ENCODE measurements at regions not wholly inside any gene's neighbourhood (a gene's known extent, or its start where the extent isn't known, plus 50 kb on each side); places are given as distances from the start of the nearest gene placed in this dataset.

DNA sequence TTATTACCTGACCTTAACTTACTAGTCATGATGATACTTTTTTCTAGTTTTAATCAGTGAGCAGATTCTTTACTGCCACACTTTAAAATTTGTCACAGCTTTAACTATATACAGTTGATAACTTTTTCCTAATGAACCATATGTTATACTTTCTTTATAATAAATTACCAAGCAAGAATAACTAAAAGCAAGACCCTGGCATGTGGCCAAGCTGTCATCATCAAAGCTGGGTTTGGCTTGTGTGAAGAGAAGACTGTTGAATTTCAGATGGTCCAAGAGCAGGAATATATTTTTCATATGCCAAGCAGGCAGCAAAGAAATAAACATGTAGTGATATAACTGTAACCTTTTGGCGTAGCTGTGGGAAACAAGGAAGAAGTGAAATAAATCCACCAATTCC, 93.5 kb downstream of the PUS7L start:
- no peak for DNase-seq (ENCODE audit: low read depth)

- DNase-seq (ENCODE audit: low read depth) = no peak
Observed at GRCh38 chr12:43662736-43663135, 95.9 kb downstream of the PUS7L start.

DNA sequence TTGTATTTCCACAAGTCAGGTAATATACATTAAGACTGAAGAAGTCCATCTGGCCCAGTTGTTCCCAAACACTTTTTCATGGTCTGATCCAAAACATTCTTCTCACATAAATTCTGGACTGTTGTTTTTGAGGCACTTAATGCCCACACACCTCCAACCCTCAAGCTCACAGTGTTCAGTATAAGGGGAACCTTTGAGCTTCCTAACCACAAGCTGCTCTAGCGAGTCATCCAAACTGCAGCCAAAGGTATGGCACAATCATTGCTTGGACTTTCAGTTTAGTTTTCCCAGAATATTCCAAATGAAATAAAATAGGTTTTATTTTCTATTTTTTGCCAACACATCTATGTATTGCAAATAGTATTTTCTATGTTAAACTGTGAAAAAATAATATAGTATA, 103.0 kb downstream of the PUS7L start:
- DNase-seq (ENCODE audit: low read depth) = peak; percentile 28

DNA sequence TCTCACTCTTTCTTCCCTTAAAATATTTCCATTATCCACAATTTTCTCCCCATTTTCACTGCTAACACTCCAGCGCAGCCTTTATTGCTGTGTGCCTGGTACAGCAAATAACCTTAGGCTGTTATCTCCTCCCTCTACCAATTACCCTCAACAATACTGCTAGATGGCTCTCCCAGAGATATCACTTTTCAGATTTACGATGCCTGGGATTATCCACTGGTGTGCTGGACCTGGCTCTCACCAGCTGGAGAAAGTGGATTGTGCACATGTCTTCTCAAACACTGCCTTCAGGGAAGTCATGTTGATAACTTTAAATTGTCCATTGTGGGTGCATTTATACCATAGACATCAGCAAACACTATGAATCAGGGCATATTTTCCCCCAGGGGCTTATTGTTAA, 101.9 kb upstream of the ADAMTS20 start:
- no peak for DNase-seq (ENCODE audit: low read depth)

DNA sequence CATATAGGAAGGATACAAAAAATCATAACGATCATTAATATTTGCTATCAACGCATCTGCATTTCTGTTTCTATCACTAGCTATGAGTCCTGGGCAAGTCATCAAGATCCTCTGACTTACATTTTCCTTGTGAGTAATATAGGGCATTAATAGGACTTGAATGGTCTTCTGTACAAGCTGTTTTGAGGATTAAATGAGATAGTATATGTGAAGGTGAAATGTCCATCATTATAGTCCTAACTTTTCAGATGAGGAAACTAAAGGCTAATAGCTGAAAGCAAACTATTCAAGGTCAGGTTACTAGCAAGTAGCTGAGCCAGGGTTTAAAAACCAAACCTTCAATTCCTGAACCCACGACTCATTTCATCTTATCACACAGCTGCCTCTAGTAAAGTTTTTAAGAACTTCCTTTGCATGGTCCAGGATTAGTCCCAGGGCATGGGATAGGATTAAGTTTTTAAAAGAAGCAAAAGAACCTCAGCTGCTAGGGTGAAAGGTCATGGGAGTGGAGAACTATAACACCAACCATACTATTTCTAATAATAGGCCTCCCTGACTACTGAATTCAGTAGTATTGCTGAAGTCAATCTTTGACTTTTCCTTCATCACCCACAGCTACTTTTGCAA, 101.4 kb upstream of the ADAMTS20 start:
- DNase-seq (ENCODE audit: low read depth) = no peak

DNA sequence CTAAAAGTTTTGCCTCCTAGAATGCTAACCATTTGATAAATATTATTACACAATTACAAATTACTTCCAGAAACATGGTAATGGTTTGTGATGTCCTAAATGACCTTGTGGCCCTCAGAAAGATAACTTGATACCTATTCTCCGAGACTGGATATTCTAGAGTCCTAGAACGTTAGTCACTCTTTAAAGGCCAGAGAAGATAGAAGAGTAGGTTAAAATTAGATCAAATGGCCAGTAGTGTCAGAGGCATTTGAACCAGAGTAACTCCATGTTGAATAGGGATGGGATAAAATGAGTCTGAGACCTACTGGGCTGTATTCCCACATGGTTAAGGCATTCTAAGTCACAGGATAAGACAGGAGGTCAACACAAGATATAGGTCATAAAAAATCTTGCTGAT, 96.6 kb upstream of the ADAMTS20 start:
- no peak for DNase-seq (ENCODE audit: low read depth)

GRCh38 chr12:43638806-43639205, 86.8 kb upstream of the ADAMTS20 start:
- no peak for DNase-seq (ENCODE audit: low read depth)

DNA sequence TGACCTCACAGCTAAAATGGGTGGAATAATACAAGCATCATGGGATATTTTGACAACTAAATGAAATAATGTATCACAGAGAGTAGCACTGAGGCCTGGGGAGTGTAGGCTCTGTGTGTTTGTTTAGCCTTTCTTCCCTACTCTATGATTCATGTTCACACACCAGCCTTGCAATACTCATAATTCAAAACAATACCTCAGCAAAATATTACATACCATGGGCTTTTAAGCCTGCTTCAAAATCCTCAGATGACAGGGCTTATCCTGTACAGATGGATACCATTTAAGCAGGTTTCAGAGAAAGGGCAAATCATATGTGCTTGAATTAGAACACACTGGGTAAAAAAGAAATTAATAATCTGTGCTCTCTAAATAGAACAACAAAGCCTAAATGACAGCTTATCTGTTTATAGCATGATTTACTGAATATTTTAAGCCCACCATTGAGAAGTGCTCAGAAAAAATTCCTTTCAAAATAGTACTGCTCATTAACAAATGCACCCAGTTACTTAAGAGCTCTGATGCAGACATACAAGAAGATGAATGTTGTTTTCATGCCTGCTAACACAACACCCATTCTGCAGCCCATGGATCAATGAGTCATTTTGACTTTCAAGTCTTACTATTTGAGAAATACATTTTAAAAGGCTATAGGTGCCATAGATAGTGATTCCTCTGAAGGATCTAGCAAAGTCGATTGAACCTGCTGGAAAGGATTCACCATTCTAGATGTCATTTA, 84.9 kb upstream of the ADAMTS20 start:
- DNase-seq (ENCODE audit: low read depth) = no peak

DNA sequence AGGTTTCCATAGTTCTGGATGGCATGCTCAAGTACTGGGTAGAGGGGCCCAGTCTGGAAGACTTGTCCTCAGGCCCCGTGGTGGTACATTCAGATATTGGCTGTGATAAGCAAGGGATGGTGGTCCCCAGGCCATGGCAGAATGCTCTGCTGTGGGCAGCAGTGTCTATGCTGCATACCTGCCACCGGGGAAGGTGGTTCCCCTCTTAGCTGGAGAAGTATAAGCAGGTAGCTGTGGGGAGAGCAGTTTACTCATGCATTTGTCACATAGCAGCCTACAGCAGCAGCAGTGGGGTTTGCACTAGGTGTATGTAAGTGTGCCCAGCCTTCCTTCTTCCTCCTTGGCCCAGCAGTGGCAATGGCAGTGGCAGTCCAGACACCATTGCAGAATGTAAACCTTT, 69.3 kb upstream of the ADAMTS20 start:
- DNase-seq (ENCODE audit: low read depth) = no peak

- DNase-seq (ENCODE audit: low read depth) = no peak
Observed at GRCh38 chr12:43602738-43603137, 50.7 kb upstream of the ADAMTS20 start.
